IgD-negative memory B cell (primary cell): ENCODE measurements at regions not wholly inside any gene's neighbourhood (a gene's known extent, or its start where the extent isn't known, plus 50 kb on each side); places are given as distances from the start of the nearest gene placed in this dataset.

Experiments used
- H3K27ac Mint-ChIP-seq, 3 donors: one replicate each; pipeline ENCODE4 v1.8.0; 2020 to 2022; ENCODE audit warnings: mild to moderate bottlenecking in 3 of 3, mixed read lengths in 3 of 3, moderate library complexity in 1 of 3
- H3K27me3 Mint-ChIP-seq: one replicate; pipeline ENCODE4 v1.8.0; 2021; ENCODE audit warnings: mixed read lengths
- H3K36me3 Mint-ChIP-seq: one replicate; pipeline ENCODE4 v1.8.0; 2020; ENCODE audit warnings: mild to moderate bottlenecking, mixed read lengths
- H3K4me1 Mint-ChIP-seq, 3 donors: one replicate each; pipeline ENCODE4 v1.8.0; 2020 to 2022; ENCODE audit warnings: mixed read lengths in 3 of 3, mild to moderate bottlenecking in 1 of 3
- H3K4me3 Mint-ChIP-seq, 4 donors: one replicate each; pipeline ENCODE4 v1.8.0; 2020 to 2022; ENCODE audit warnings: mild to moderate bottlenecking in 4 of 4, mixed read lengths in 4 of 4, moderate library complexity in 3 of 4
- H3K9me3 Mint-ChIP-seq, 3 donors: one replicate each; pipeline ENCODE4 v1.8.0; 2020 to 2021; ENCODE audit warnings: mixed read lengths in 3 of 3, mild to moderate bottlenecking in 1 of 3

- Mint-ChIP-seq H3K4me1 (no peaks in the 10 kb centered on the region), H3K4me3 (no peak overlapping the region), H3K36me3 (no peaks in the 10 kb centered on the region), H3K9me3 (no peaks in the 10 kb centered on the region), H3K27ac (no peak overlapping the region), H3K27me3 (no peaks in the 10 kb centered on the region)
Measured at GRCh38 chr4:166637816-166638215, 596.5 kb downstream of the SPOCK3 start.

- Mint-ChIP-seq H3K27ac (no peak overlapping the region), H3K9me3 (peaks cover 0 to 3% (median 0%) of the 10 kb centered on the region in 3 donors), H3K36me3 (no peaks in the 10 kb centered on the region), H3K4me1 (no peaks in the 10 kb centered on the region), H3K4me3 (no peak overlapping the region), H3K27me3 (no peaks in the 10 kb centered on the region)
Measured at GRCh38 chr4:166655231-166655630, 579.1 kb downstream of the SPOCK3 start.

- Mint-ChIP-seq H3K4me1 (no peaks in the 10 kb centered on the region), H3K27ac (no peak overlapping the region), H3K36me3 (no peaks in the 10 kb centered on the region), H3K27me3 (no peaks in the 10 kb centered on the region), H3K4me3 (no peak overlapping the region), H3K9me3 (peaks cover 0 to 3% (median 0%) of the 10 kb centered on the region in 3 donors)
Measured at GRCh38 chr4:166655705-166656104, 578.6 kb downstream of the SPOCK3 start.

GRCh38 chr4:166657261-166657660 lies 577.0 kb downstream of the SPOCK3 start:
- Mint-ChIP-seq H3K27me3 (no peaks in the 10 kb centered on the region), H3K4me1 (no peaks in the 10 kb centered on the region), H3K36me3 (no peaks in the 10 kb centered on the region), H3K9me3 (no peaks in the 10 kb centered on the region), H3K27ac (no peak overlapping the region), H3K4me3 (no peak overlapping the region)

- Mint-ChIP-seq H3K36me3 (no peaks in the 10 kb centered on the region), H3K9me3 (no peaks in the 10 kb centered on the region), H3K27ac (no peak overlapping the region), H3K27me3 (no peaks in the 10 kb centered on the region), H3K4me3 (no peak overlapping the region), H3K4me1 (no peaks in the 10 kb centered on the region)
Measured at GRCh38 chr4:166658585-166658984, 575.7 kb downstream of the SPOCK3 start.

- no peaks in the 10 kb centered on the region for H3K36me3 Mint-ChIP-seq
- H3K27me3 Mint-ChIP-seq = no peaks in the 10 kb centered on the region
- no peak overlapping the region for H3K4me3 Mint-ChIP-seq
- no peaks in the 10 kb centered on the region for H3K9me3 Mint-ChIP-seq
- no peak overlapping the region for H3K27ac Mint-ChIP-seq
- no peaks in the 10 kb centered on the region for H3K4me1 Mint-ChIP-seq
Measured at GRCh38 chr4:166662266-166662843, 571.9 kb downstream of the SPOCK3 start.

- Mint-ChIP-seq H3K4me1 (no peaks in the 10 kb centered on the region), H3K36me3 (no peaks in the 10 kb centered on the region), H3K27ac (no peak overlapping the region), H3K4me3 (no peak overlapping the region), H3K27me3 (no peaks in the 10 kb centered on the region), H3K9me3 (peaks cover 0 to 7% (median 0%) of the 10 kb centered on the region in 3 donors)
Measured at GRCh38 chr4:166670341-166670740, 564.0 kb downstream of the SPOCK3 start.

- Mint-ChIP-seq H3K9me3 (peaks cover 0 to 7% (median 3%) of the 10 kb centered on the region in 3 donors), H3K27me3 (no peaks in the 10 kb centered on the region), H3K27ac (no peak overlapping the region), H3K36me3 (no peaks in the 10 kb centered on the region), H3K4me1 (no peaks in the 10 kb centered on the region), H3K4me3 (no peak overlapping the region)
Measured at GRCh38 chr4:166673911-166674310, 560.4 kb downstream of the SPOCK3 start.

GRCh38 chr4:166675411-166675810 lies 558.9 kb downstream of the SPOCK3 start:
- Mint-ChIP-seq H3K27me3 (no peaks in the 10 kb centered on the region), H3K9me3 (peaks cover 0 to 7% (median 3%) of the 10 kb centered on the region in 3 donors), H3K4me1 (no peaks in the 10 kb centered on the region), H3K27ac (no peak overlapping the region), H3K36me3 (no peaks in the 10 kb centered on the region), H3K4me3 (no peak overlapping the region)

- no peaks in the 10 kb centered on the region for H3K4me1 Mint-ChIP-seq
- no peaks in the 10 kb centered on the region for H3K36me3 Mint-ChIP-seq
- H3K27ac Mint-ChIP-seq = no peak overlapping the region
- H3K4me3 Mint-ChIP-seq = no peak overlapping the region
- peaks cover 0 to 5% (median 2%) of the 10 kb centered on the region in 3 donors for H3K9me3 Mint-ChIP-seq
- H3K27me3 Mint-ChIP-seq = no peaks in the 10 kb centered on the region
Measured at GRCh38 chr4:166680796-166681195, 553.5 kb downstream of the SPOCK3 start.

- Mint-ChIP-seq H3K9me3 (peaks cover 2 to 3% (median 3%) of the 10 kb centered on the region in 3 donors), H3K27me3 (no peaks in the 10 kb centered on the region), H3K36me3 (no peaks in the 10 kb centered on the region), H3K4me1 (no peaks in the 10 kb centered on the region), H3K4me3 (no peak overlapping the region), H3K27ac (no peak overlapping the region)
Measured at GRCh38 chr4:166682200-166682599, 552.1 kb downstream of the SPOCK3 start.
